ENCODE measurements at regions not wholly inside any gene's neighbourhood (a gene's known extent, or its start where the extent isn't known, plus 50 kb on each side); places are given as distances from the start of the nearest gene placed in this dataset.
A peak's percentile ranks its signal among the peaks of the same experiment; 100 is the strongest.

DNA sequence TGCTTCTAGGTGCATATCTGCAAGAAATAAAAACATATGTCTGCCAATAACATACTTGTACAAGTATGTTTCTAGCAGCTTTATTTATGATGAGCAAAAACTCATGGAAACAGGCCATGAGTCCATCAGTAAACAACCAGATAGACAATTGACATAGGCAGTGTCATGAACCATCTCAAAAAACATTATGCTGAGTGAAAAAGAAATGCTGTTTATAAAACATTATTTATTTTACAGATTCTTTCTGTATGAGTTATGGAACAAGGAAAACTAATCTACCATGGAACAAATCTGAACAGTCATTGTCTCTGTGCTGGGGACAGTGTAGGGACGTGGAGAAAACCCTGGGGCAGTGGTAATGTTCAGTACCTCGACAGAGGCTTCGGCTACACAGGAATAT is 283.9 kb downstream of the UQCRFS1 start:
- no peak for DNase-seq

DNA sequence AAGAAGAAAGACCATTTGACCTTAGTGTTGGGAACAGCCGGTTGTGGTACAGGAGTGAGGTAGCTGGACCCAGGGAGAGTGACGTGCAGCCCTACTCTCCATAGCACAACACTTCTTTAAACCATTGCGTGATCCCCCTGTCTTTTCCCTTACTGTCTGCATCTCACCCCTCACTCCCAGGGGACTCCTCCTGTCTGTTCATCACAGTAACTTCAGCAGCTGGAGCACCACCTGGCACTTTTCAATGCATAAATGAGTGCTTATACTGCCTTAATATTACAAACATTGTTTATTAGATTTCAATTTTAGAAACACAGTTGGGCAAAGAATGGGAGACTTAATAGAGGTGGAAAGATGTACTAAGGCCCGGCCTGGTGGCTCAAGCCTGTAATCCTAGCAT is 285.5 kb downstream of the UQCRFS1 start:
- no peak for DNase-seq

DNA sequence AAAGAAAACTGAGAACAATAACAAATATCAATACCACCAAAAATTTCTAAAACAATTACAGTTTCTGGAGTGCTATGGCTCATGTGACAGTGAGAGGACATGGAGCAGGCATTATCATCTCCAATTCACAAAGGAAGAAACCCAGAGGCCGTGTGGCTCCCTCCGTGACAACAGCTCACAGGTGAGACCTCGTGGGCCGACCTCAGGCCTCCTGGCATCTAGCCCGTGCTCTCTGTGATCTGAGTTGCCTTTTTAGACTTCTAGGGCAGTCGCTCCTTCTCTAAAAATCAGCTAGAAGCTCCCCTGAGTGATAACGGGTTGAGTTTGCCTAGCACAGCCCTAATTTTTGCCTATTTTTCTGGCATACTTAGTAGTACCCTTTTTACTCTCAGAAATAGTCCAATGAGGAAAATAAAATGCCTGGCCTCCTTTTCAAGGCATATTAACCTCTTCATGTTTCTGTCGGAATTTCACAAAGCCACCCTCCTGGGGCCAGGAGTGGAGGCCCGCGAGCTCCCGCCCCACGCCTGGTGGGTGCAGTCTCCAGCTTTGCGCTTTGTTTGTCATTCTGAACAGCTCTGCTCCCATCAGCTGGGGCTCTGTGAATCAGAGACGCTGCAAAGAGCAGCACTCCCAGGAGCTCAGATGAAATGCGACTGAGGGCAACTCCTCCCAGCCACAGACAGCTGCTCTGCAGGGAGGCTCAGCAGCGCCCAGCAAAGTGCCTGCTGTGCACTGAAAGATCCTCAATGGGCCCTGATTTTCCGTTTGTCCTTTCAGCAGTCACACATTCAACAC is 292.5 kb downstream of the UQCRFS1 start:
- peak; percentile 55 for DNase-seq

DNA sequence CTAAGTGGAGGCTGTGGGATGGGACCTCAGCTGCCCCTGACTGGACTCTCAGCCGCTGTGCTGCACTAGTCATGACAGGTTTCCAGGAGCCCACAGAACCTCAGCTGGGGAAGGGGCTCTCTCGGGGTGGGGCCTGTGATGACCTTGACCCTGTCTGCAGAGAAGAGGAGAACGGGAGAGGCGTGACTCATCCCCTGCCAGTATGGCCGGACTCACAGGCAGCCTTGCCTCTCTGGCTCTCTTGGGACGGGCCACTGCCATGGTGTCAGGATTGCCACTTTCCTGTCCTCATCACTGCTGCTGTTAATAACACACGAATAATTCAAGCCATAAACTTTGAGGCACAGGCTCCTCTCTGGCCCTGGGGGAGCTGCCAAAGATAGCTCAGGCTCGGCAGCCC is 295.3 kb downstream of the UQCRFS1 start:
- DNase-seq, result no peak

DNA sequence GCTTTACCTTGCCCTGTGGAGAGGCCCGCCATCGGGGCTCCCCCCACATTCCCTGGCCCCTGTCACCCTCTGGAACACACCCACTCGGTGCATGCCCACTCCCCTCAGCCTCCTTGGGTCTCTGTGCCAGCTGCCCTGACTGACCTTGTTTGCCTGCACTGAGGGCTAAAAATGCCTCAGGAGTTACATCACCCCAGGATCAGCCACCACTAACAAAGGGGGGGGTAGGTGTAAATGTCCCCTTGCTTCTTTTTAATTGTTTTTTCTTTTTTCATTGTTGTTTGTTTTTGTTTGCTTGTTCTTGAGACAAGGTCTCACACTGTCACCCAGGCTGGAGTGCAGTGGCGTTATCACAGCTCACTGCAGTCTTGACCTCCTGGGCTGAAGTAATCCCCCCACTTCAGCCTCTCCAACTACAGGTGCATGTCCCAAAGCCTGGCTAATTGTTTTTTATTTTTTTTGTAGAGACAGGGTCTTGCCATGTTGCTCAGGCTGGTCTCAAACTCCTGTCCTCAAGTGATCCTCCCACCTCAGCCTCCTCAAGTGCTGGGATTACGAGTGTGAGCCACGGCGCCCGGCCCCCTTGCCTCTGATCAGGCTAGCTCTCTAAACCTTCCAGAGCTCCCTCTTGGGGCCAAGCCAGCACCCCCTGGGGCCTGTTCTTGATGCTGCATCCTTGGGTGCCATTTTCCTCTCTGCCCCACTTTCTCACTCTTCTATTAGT is 297.1 kb downstream of the UQCRFS1 start:
- no peak for DNase-seq

DNA sequence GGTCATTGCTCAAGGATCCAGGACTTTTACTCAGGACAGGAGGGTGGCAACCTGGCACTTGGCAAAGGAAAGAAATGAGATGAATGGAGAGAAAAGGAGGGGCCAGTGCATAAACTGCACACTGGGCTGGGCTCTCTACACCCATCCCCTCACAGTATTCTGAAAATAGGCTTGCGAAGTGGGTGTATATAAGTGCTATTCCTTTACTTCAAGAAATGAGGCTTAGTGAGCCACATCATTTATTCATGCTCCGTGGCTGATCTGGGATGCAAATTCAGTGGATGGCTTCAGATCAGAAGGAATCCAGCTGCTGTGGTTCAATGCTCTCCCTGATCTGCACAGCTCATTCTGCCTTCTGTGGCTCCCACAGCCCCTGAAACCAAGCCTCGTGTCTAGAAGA is 297.7 kb downstream of the UQCRFS1 start:
- DNase-seq, result no peak

DNA sequence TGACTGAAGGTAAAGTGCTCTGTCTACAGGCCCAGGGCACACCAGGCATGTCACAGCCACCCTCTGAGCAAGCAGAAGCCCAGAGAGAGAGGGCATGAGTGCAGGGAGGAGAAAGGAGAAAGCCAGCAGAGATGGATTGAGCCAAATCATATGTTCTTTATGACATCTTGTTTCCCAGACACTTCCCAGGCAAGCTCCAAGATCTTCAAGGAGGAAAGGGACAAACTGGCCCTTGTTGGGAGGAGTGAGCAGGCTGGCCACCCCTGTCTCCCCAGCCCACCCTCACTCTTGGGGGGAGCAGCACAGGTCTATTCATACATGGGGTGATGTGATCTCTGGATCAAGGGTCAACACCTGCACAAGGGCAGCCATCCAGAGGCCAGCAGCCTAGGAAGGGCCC is 298.8 kb downstream of the UQCRFS1 start:
- DNase-seq, result no peak

DNA sequence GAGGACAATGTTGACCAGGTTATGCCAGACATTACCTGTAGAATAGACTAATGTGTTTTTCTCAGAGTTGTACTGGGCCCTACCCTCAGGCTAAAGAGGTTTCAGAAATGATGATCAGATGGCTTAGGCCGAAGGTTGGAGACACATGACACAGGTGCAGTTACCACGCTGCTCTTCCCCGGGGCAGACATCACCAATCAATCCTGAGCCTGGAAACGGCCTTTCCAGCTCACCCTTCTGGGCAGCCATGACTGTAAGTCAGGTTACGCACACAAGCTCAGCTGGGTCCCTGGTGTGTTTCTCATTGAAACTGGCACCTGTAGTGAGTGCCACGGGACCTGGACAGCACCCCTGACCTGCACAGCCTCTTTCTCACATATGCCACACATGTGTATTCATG is 299.3 kb downstream of the UQCRFS1 start:
- peak; percentile 17 for DNase-seq

DNA sequence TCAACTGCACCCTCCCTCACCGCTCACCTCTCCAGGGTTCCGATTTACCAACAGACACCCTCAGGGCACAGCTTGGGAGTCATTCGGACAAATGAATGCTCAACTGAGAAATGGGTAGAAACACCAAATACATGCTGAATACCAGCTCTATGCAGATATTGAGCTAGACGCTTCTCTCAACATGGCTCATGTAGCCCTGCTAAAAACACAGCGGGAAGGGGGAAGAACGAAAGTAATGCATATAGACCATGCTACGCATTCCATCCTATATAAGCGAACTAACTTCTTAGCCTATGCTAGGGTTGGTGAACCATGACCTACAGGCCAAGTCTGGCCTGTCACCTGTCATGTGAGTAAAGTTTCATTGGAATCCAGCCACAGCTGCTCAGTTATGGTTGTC is 304.0 kb downstream of the UQCRFS1 start:
- DNase-seq, result peak; percentile 17

DNA sequence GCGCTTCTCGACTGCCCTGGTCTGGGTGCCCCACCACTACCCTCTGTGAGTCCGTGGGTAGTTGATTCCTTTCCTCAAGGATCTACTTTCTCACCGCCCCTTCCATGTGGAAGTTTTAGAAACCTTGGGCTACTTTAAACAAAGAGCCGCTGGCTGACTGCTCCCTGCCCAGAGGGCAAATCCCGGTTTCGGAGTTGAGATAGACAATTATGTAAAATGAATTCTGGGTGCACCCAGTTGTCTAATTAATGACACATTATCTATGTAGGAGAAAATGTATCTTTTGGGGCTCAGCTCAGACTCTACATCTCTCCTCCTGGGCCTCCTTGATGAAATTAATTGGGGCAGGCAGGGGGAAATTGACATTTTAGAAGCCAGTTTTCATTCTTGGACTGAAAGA is 305.4 kb downstream of the UQCRFS1 start:
- peak; percentile 21 for DNase-seq

DNA sequence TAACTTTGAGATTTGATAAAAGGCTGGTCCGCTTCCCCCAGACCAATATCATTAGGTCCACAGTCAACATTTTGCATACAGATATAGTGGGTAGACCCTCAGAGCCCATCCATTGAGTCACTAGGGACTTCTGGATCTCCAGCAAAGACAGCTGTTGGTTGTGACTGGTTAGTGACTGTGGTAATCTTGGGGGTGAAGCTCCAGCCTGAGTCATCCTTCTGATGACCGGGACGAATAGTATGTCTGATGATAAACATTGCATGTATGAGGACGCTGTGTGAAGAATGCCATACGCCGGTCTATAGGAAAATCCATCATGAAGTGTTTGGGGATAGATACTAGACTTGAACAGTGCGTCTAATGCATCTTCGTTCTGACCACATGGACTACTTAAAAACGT is 307.0 kb downstream of the UQCRFS1 start:
- DNase-seq, result no peak

DNA sequence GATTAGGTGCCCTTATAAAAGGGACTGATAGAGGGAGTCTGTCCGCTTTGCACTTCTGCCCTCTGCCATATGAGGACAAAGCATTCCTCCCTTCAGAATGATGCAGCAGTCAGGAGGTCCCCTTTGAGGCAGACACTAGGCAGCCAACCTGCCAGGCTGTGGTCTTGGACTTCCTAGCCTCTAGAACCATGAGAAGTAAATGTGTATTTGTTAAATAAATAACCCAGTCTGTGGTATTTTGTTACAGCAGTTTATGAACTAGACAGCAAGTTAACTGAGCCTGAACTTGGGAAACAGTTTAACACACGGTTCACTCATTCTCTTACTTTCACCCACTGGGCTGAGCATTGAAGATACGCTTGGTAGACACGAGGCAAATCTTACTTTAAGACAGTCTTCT is 313.2 kb downstream of the UQCRFS1 start:
- DNase-seq, result no peak

DNA sequence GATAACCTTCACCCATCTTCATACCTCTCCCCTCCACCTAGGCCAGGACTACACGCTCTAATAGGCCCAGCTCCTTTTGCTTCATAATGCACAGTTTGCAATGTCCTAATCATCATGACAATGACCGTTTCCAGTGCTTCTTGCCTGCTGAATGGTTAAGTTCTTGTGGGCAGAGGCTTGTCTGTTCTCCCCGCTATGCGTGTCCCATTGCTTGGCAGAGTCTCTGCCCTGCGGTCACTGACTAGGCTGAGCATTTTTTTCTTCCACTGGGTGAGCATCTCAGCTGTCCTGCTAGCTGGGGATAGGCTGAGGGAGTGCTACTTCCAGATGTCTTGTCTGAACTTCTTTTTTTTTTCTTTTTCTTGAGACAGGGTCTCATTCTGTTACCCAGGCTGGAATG is 314.7 kb downstream of the UQCRFS1 start:
- DNase-seq, result no peak

DNA sequence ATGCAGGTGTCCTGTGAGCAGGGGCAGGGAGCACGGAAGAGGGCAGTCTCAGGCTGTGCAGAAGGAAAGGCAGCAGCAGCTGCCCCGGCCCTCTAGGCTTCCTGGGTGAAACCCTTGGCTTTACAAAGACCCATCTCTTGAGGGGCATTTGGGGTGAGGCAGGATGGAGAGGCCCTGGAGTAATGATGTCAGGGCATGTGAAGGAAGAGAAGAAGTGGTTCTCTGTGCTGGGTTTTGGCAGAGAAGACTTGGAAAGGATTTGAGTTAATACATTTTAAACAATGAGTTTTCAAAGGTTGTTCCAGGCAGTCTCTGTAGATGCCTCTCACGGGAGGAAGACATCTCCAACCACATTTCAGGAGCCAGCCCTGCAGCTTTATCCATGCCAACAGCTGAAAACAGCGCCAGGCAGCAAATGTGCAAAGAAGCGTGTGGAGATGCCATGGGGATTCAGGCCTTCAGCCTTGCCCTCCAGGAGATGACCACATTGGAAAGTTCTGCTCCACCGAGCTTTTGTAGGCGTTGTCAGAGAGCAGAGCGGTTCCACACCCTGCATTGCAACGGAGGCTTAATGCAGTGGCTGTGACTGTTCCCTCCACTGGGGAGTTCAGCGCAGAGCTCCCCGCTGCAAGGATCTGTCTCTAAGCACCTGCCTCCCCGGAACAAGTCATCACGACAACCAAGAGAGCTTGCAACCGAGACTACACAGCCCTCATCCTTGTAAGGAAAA is 322.8 kb downstream of the UQCRFS1 start:
- DNase-seq, result no peak

DNA sequence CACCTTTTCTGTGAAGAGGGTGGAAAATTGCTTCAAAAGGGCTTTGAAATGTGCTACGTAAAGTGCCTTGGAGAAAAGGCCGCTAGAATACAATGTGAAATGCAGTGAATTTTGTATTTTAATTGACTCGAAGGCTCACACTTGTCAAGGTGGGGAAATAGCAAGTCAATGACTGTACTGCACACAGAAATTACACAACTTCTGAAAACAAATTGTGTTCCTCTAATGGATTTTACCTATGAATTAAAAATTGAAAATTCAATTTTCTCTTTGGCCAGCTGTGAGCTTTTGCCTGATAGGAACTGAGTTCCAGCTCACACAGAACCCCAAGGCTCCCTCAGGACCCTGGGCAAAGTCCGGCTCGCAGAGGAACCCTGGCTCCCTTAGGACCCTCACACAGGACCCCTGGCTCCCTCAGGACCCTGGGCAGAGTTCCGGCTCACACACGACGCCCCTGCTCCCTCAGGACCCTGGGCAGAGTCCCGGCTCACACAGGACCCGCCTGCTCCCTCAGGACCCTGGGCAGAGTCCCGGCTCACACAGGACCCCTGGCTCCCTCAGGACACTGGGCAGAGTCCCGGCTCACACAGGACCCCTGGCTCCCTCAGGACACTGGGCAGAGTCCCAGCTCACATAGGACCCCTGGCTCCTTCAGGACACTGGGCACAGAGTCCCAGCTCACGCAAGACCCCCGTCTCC is 324.9 kb downstream of the UQCRFS1 start:
- no peak for DNase-seq

DNA sequence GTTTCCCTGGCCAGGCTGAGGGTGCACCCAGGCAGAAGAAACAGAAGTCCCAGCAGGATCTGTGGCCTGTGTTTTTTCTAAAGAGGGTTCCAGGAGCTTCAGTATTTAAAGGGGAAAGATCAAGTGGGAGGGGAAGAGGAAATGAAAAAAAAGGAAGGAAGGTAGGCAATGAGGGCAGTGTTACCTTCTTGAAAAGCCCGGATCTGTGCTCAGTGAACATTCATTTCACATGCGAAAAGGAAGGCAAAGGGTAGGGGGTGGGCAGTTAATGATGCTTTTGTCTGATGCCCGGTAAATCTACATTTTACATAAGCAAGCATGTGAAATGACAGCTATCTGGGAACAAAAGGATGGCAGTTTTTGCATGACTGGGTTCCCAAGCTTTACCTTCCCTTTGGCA is 326.2 kb downstream of the UQCRFS1 start:
- no peak for DNase-seq

DNA sequence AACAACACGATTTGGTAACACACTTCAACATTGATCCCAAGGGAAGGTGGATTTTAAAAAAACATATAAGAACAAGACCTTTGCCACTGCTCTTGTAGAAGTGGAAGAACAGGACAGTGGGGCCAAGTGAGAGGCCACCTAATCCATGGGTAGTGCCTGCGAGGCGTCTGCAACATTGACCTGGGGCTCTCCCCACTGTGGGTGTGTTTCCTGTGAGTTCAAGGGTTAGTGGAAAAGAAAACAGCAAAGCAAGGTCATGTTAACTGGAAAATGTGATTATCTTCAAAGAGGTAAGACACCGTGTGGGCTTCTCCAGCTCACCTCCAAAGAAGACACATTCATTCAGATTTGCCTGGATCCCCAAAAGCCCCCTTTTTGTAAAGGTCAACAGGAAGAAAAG is 327.0 kb downstream of the UQCRFS1 start:
- no peak for DNase-seq

DNA sequence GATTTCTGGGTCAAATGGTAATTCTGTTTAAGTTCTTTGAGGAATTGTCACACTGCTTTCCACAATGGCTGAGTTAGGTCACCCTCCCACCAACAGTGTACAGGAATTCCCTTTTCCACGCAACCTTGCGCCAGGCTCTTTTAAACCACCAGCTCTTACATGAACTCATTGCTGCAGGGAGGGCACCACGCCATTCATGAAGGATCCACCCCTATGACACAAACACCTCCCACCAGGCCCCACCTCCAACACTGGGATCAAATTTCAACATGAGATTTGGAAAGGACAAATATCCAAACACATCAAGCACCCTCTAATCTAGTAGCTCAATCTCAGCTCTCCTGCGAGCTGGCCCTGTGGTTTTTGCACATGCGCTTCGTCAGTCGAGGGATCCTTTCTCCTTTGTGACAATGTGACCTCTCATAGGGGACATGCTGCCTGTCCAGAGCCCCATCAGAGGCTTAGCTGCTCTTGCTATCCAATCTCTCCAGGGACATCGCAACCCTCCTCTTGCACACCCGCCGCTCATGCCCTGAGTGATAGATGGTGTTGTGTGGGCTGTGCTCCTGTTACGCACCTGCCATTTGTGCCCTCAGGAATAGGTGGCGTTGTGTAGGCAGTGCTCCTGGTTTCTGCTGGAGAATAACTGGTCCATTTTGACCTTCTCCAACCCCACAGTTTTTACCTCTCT is 328.0 kb downstream of the UQCRFS1 start:
- DNase-seq, result no peak

DNA sequence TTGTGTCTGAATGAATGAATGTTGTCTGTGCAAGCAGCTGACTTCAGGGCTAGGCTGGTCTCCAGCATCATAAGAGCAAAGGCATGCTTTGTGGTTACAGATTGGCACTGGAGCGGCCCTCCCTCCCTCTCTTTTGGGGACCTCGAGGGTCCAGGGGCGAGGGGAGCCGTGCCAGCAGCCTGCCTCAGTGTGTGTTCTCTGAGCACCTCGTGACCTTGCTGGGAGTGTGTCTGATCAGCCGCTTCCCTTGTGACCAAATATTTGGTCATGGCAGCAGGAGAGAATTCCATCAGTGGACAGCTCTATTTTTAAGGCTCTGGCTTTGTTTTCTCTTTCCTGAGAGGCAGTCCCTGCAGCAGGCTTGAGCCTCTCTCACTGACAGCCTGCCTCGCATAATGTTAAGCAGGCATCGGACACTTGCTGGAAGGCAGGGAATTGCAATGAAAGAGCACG is 329.7 kb downstream of the UQCRFS1 start:
- DNase-seq, result no peak

DNA sequence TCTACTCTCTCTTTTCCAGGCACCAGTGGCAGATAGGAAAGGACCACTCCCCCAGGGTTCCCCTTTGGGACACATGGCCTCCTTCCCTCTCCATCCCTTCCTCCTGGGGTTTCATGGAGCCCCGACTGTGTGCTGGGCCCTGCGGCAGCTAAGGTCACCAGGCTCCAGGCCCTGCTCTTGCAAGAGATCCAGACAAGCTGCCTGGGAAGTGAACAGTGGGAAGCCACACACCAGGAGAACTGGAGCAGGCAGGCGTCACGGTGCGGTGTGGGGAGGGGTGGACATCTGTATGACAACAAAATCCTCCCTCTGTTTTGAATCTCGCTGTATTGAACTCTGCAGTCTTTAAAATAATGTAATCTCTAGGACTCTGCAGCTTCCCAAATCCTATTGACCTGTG is 330.1 kb downstream of the UQCRFS1 start:
- DNase-seq, result no peak

DNA sequence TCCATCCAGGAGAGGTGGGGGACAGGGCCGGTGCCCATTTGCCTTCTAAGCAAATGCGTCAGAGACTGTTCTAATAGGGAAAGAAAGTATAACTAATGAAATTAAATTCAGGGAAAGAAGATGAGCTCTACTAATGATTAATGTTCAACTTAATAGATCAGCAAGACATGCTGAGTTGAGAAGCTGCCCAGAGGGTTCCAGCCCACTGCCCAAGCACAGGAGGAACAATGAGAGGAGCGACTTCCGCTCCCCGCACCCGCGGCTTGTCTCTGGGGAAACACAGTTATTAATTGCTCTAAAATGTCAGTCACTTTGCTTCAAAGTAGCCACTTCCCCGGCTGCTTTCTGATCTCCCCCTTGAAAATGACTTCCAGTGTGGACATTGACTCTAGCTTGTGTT is 331.3 kb downstream of the UQCRFS1 start:
- DNase-seq, result no peak

DNA sequence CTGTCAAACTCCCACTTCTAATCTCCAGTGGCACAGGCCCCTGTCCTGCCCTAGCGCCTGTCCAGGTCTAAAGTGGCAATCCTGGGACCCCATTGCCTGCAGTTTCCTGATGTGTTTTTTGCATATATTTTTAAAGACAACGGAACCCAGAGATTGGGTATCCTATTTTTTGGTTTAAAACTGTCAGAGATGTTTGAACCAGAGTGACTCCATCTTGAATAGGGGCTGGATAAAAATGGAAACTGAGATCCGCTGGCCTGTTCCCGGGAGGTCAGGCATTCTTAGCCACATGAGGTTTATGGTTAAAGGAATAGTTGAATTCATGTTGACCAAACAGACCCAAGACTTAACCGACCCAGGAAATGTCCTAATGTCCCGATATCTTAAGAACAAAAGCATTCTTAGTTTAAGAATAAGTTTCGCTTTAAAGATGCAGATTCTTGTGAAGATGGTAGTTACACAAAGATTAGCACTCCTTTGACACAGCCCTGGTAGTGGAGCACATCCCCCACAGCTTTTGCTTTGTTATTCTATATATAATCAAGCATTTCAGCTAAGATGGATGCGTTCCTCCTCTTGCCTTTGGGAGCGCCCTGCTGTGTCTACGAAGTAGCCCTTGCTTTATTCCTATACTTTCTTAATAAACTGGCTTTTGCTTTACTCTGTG is 332.1 kb downstream of the UQCRFS1 start:
- DNase-seq, result no peak

All from activated effector memory CD4-positive, alpha-beta T cell treated with anti-CD3 and anti-CD28 coated beads, Interleukin-2, amount 50 U/mL, for 16 hours (primary cell).